ENCODE measurements at regions not wholly inside any gene's neighbourhood (a gene's known extent, or its start where the extent isn't known, plus 50 kb on each side); places are given as distances from the start of the nearest gene placed in this dataset.

DNA sequence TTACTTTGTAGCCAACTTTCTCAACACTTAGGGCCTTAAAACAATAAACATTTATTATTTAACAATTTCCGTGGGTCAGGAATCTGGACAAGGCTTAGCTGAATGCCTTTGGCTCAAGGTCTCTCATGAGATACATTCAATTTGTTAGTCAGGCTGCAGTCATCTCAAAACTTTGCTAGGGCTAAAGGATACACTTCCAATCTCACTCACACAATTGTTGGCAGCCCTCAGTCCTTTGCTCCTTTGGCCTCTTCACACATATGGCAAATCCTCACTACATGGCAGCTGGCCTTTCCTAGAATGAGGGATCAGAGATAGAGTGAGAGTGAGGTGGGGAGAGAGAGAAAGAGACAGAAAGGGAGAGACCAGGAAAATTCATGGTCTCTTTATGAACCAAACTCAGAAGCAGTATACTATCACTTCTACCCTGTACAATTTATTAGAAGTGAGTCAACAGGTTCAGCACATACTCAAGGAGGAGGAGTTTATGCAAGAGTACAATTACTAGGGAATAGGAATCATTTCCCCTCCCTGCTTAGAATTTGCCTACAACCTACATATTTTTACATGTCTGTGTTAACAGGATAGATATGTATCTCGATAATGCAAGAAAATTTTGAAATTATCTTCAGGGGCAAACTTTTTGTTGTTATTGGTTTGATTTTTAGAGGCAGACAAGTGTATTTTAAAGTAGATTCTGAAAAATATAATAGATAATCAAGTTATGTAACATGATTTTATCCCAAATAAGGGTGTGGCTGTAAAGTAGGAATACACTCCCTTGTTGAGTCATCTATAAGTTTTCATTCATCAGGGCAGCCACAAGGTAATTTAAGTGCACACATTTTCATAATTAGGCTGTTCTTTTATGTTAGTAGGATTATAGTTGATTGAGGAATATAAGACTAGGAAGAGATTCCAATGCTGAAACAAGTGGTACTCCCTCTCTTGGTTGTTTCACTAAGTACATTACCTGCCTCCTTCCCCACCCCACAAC is 85.9 kb upstream of the HMGCLL1 start:
- Histone ChIP-seq H3K27me3 (ENCODE audit: low read depth) (no peaks in the 10 kb centered on the region), H3K4me3 (no peak overlapping the region), H3K27ac (replicated peaks) (no peak overlapping the region), H3K9me3 (replicated peaks) (peaks cover 35% of the 10 kb centered on the region), H3K4me1 (peaks cover 6% of the 10 kb centered on the region), H3K36me3 (no peaks in the 10 kb centered on the region)
- intact Hi-C loops (cut with micrococcal nuclease), result no loop called here
- no peak for TF ChIP-seq CTCF (IDR thresholded peaks at IDR 0.05; ENCODE audit: borderline replicate concordance)
- DNase-seq, result no peak

DNA sequence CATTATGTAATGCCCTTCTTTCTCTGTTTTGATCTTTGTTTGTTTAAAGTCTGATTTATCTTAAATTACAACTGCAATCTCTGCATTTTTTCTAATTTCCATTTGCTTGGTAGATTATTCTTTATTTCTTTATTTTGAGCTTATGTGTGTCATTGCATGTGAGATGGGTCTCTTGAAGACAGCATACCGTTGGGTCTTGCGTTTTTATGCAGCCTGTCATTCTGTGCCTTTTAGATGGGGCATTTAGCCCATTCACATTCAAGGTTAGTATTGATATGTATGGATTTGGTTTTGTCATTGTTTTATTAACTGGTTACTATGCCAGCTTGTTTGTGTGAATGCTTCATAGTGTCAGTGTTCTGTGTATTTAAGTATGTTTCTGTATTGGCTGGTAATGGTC is 84.9 kb upstream of the HMGCLL1 start:
- Histone ChIP-seq H3K36me3 (no peaks in the 10 kb centered on the region), H3K27ac (replicated peaks) (no peak overlapping the region), H3K9me3 (replicated peaks) (peaks cover 35% of the 10 kb centered on the region), H3K4me3 (no peak overlapping the region), H3K27me3 (ENCODE audit: low read depth) (no peaks in the 10 kb centered on the region), H3K4me1 (peaks cover 6% of the 10 kb centered on the region)
- DNase-seq, result no peak
- intact Hi-C loops (cut with micrococcal nuclease), result no loop called here
- no peak for TF ChIP-seq CTCF (IDR thresholded peaks at IDR 0.05; ENCODE audit: borderline replicate concordance)

GRCh38 chr6:55659304-55659703 is 80.3 kb upstream of the HMGCLL1 start:
- Histone ChIP-seq H3K27ac (replicated peaks) (no peak overlapping the region), H3K27me3 (ENCODE audit: low read depth) (no peaks in the 10 kb centered on the region), H3K9me3 (replicated peaks) (peaks cover 50% of the 10 kb centered on the region), H3K36me3 (no peaks in the 10 kb centered on the region), H3K4me3 (no peak overlapping the region), H3K4me1 (no peaks in the 10 kb centered on the region)
- DNase-seq, result no peak
- TF ChIP-seq CTCF (IDR thresholded peaks at IDR 0.05; ENCODE audit: borderline replicate concordance), result no peak
- intact Hi-C loops (cut with micrococcal nuclease), result no loop called here

- no peak overlapping the region for H3K27ac ChIP-seq (replicated peaks)
- no peaks in the 10 kb centered on the region for H3K36me3 ChIP-seq
- no peak overlapping the region for H3K4me3 ChIP-seq
- peaks cover 17% of the 10 kb centered on the region for H3K9me3 ChIP-seq (replicated peaks)
- no peaks in the 10 kb centered on the region for H3K4me1 ChIP-seq
- no peaks in the 10 kb centered on the region for H3K27me3 ChIP-seq (ENCODE audit: low read depth)
- no peak for TF ChIP-seq CTCF (IDR thresholded peaks at IDR 0.05; ENCODE audit: borderline replicate concordance)
- intact Hi-C loops (cut with micrococcal nuclease), result no loop called here
- DNase-seq, result no peak
Observed at GRCh38 chr6:55654445-55654844, 75.5 kb upstream of the HMGCLL1 start.

GRCh38 chr6:55652429-55652828 is 73.4 kb upstream of the HMGCLL1 start:
- Histone ChIP-seq H3K9me3 (replicated peaks) (peaks cover 9% of the 10 kb centered on the region), H3K27ac (replicated peaks) (no peak overlapping the region), H3K4me1 (no peaks in the 10 kb centered on the region), H3K36me3 (no peaks in the 10 kb centered on the region), H3K4me3 (no peak overlapping the region), H3K27me3 (ENCODE audit: low read depth) (no peaks in the 10 kb centered on the region)
- no peak for DNase-seq
- intact Hi-C loops (cut with micrococcal nuclease), result no loop called here
- no peak for TF ChIP-seq CTCF (IDR thresholded peaks at IDR 0.05; ENCODE audit: borderline replicate concordance)

All from left ventricle myocardium inferior (tissue), 1 donor.